ENCODE measurements at regions not wholly inside any gene's neighbourhood (a gene's known extent, or its start where the extent isn't known, plus 50 kb on each side); places are given as distances from the start of the nearest gene placed in this dataset.
"Not testable (repeated sequence)": the region's sequence is repeated elsewhere in the genome, so short reads cannot be mapped to it uniquely, and the experiment has no call there.

DNA sequence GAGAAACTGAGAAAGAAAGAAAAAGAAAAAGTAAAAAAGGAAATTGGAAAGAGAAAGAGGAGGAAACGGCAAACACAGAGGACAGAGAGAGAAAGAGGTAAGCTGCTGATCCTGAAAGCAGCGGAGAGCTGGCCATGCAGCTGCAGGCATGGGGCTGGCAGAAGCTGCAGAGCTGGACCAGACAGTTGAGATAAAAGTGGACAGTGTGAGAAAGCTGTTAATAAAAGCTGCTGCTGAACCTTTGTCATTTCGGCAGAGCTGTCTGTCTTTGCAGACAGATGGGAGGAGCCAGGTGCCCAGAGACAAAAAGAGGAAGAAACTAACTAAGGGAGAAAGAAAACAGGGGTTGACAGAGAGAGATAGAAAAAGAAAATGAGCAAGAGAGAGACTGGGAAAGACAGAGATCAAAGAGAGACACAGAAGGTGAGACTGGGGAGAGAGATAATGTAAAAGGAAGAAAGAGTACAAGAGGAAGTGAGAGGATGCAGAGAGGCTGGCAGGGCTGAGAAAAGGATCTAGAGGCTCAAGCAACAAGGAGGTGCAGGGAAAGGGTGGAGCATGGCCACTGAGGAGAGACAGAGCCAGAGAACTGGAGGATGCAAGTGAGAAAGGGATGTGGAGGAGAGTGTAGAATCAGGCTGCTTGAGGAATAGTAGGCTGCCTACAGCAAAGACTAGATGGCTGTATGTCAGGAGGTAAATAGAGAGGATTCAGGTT lies 376.8 kb upstream of the FGF16 start:
- Histone ChIP-seq H4K20me1 (ENCODE audit: insufficient read depth, low read length) (no peaks in the 10 kb centered on the region), H2AFZ (ENCODE audit: low read length) (no peak overlapping the region)

GRCh38 chrX:77076896-77077295 lies 370.3 kb upstream of the FGF16 start:
- no peak overlapping the region for H2AFZ ChIP-seq (ENCODE audit: low read length)
- H3K27me3 ChIP-seq (ENCODE audit: insufficient read depth, low read length), result no peaks in the 10 kb centered on the region
- TF ChIP-seq, protein P1, sequence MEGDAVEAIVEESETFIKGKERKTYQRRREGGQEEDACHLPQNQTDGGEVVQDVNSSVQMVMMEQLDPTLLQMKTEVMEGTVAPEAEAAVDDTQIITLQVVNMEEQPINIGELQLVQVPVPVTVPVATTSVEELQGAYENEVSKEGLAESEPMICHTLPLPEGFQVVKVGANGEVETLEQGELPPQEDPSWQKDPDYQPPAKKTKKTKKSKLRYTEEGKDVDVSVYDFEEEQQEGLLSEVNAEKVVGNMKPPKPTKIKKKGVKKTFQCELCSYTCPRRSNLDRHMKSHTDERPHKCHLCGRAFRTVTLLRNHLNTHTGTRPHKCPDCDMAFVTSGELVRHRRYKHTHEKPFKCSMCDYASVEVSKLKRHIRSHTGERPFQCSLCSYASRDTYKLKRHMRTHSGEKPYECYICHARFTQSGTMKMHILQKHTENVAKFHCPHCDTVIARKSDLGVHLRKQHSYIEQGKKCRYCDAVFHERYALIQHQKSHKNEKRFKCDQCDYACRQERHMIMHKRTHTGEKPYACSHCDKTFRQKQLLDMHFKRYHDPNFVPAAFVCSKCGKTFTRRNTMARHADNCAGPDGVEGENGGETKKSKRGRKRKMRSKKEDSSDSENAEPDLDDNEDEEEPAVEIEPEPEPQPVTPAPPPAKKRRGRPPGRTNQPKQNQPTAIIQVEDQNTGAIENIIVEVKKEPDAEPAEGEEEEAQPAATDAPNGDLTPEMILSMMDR (IDR thresholded peaks at IDR 0.05; ENCODE audit: extremely low read depth, low read depth, low read length), result no peak
- no peaks in the 10 kb centered on the region for H3K9me3 ChIP-seq (ENCODE audit: low read depth, low read length)
- no peak overlapping the region for H3K27ac ChIP-seq (ENCODE audit: low read depth, low read length)
- H3K36me3 ChIP-seq (ENCODE audit: insufficient read depth, low read length), result no peaks in the 10 kb centered on the region
- no peaks in the 10 kb centered on the region for H3K79me2 ChIP-seq (ENCODE audit: insufficient read depth, low read length)
- H3K4me1 ChIP-seq (ENCODE audit: insufficient read depth, low read length), result no peaks in the 10 kb centered on the region
- H4K20me1 ChIP-seq (ENCODE audit: insufficient read depth, low read length), result no peaks in the 10 kb centered on the region
- H3K4me3 ChIP-seq (ENCODE audit: insufficient read depth, low read length), result no peak overlapping the region
- DNase-seq (ENCODE audit: insufficient read length, low spot score, missing footprints), result no peak
- no peak overlapping the region for H3K4me2 ChIP-seq (ENCODE audit: insufficient read depth, low read length)

More for the DNA sequence above, 376.8 kb upstream of the FGF16 start:
- H3K27me3 ChIP-seq (ENCODE audit: insufficient read depth, low read length), result no peaks in the 10 kb centered on the region
- TF ChIP-seq, protein P1 (IDR thresholded peaks at IDR 0.05; ENCODE audit: extremely low read depth, low read depth, low read length), result no peak
- H3K36me3 ChIP-seq (ENCODE audit: insufficient read depth, low read length), result no peaks in the 10 kb centered on the region
- H3K4me1 ChIP-seq (ENCODE audit: insufficient read depth, low read length), result no peaks in the 10 kb centered on the region
- H3K9me3 ChIP-seq (ENCODE audit: low read depth, low read length), result no peaks in the 10 kb centered on the region
- no peak for DNase-seq (ENCODE audit: insufficient read length, low spot score, missing footprints)
- no peak overlapping the region for H3K4me2 ChIP-seq (ENCODE audit: insufficient read depth, low read length)
- H3K4me3 ChIP-seq (ENCODE audit: insufficient read depth, low read length), result no peak overlapping the region
- no peaks in the 10 kb centered on the region for H3K79me2 ChIP-seq (ENCODE audit: insufficient read depth, low read length)
- no peak overlapping the region for H3K27ac ChIP-seq (ENCODE audit: low read depth, low read length)

DNA sequence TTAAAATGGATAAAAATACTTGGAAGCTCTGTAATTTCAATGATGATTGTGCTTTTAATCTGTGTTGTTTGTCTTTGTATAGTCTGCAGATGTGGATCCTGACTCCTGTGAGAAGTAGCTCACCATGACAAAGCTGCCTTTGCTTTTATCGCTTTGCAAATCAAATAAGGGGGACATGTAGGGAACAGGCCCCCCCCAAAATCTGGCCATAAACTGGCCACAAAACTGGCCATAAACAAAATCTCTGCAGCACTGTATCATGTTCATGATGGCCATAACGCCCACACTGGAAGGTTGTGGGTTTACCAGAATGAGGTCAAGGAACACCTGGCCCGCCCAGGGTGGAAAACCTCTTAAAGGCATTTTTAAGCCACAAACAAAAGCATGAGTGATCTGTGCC lies 366.0 kb upstream of the FGF16 start:
- H3K9me3 ChIP-seq (ENCODE audit: low read depth, low read length); H3K4me3 ChIP-seq (ENCODE audit: insufficient read depth, low read length); DNase-seq (ENCODE audit: insufficient read length, low spot score, missing footprints); H3K79me2 ChIP-seq (ENCODE audit: insufficient read depth, low read length); H2AFZ ChIP-seq (ENCODE audit: low read length); H3K4me2 ChIP-seq (ENCODE audit: insufficient read depth, low read length); H4K20me1 ChIP-seq (ENCODE audit: insufficient read depth, low read length); H3K36me3 ChIP-seq (ENCODE audit: insufficient read depth, low read length); H3K27ac ChIP-seq (ENCODE audit: low read depth, low read length); H3K27me3 ChIP-seq (ENCODE audit: insufficient read depth, low read length); H3K4me1 ChIP-seq (ENCODE audit: insufficient read depth, low read length): not testable (repeated sequence)

GRCh38 chrX:77085372-77085771 lies 361.8 kb upstream of the FGF16 start:
- H3K27ac ChIP-seq (ENCODE audit: low read depth, low read length), result no peak overlapping the region
- no peak overlapping the region for H3K4me3 ChIP-seq (ENCODE audit: insufficient read depth, low read length)

More at GRCh38 chrX:77085372-77085771, 361.8 kb upstream of the FGF16 start:
- peak; percentile 44 for DNase-seq (ENCODE audit: insufficient read length, low spot score, missing footprints)
- H3K36me3 ChIP-seq (ENCODE audit: insufficient read depth, low read length), result no peaks in the 10 kb centered on the region
- H3K79me2 ChIP-seq (ENCODE audit: insufficient read depth, low read length), result no peaks in the 10 kb centered on the region
- H3K27me3 ChIP-seq (ENCODE audit: insufficient read depth, low read length), result no peaks in the 10 kb centered on the region
- no peaks in the 10 kb centered on the region for H4K20me1 ChIP-seq (ENCODE audit: insufficient read depth, low read length)
- H3K4me1 ChIP-seq (ENCODE audit: insufficient read depth, low read length), result no peaks in the 10 kb centered on the region
- H2AFZ ChIP-seq (ENCODE audit: low read length), result no peak overlapping the region
- no peak overlapping the region for H3K4me2 ChIP-seq (ENCODE audit: insufficient read depth, low read length)
- H3K9me3 ChIP-seq (ENCODE audit: low read depth, low read length), result no peaks in the 10 kb centered on the region
- TF ChIP-seq, protein P1 (IDR thresholded peaks at IDR 0.05; ENCODE audit: extremely low read depth, low read depth, low read length), result no peak

Data from osteoblast (primary cell).